ENCODE measurements at regions not wholly inside any gene's neighbourhood (a gene's known extent, or its start where the extent isn't known, plus 50 kb on each side); places are given as distances from the start of the nearest gene placed in this dataset.

GRCh38 chr12:89863968-89864367 lies 155.3 kb upstream of the ATP2B1 start:
- DNase-seq, result peak in 1 of 3 donors; percentile 22
- no peaks in the 10 kb centered on the region for H3K36me3 ChIP-seq (ENCODE audit: control insufficient read depth in 4 of 4, insufficient read depth in 4 of 4, low read length in 4 of 4)
- no peaks in the 10 kb centered on the region for H3K27me3 ChIP-seq (ENCODE audit: control insufficient read depth in 3 of 3, insufficient read depth in 3 of 3, low read length in 2 of 3)
- no peak overlapping the region for H3K4me3 ChIP-seq
- H3K4me1 ChIP-seq (ENCODE audit: control insufficient read depth in 5 of 5, insufficient read depth in 5 of 5, low read length in 5 of 5), result no peaks in the 10 kb centered on the region
- no peak overlapping the region for H3K27ac ChIP-seq (ENCODE audit: low read depth in 1 of 2, low read length in 1 of 2)
- peak; percentile 32 for ATAC-seq (ENCODE audit: insufficient read depth, low FRiP score)
- no peak for TF ChIP-seq CTCF (IDR thresholded peaks at IDR 0.05; ENCODE audit: control extremely low read depth, extremely low read depth)
- no peak overlapping the region for H3K9ac ChIP-seq (ENCODE audit: insufficient read depth in 1 of 2, low read length in 2 of 2)
- no peaks in the 10 kb centered on the region for H3K9me3 ChIP-seq (ENCODE audit: control insufficient read depth in 4 of 4, insufficient read depth in 3 of 4, low read length in 3 of 4)

- Histone ChIP-seq H3K9me3 (ENCODE audit: control insufficient read depth in 4 of 4, insufficient read depth in 3 of 4, low read length in 3 of 4) (no peaks in the 10 kb centered on the region), H3K27me3 (ENCODE audit: control insufficient read depth in 3 of 3, insufficient read depth in 3 of 3, low read length in 2 of 3) (no peaks in the 10 kb centered on the region), H3K27ac (ENCODE audit: low read depth in 1 of 2, low read length in 1 of 2) (peak overlapping the region; percentile 62 to 70), H3K36me3 (ENCODE audit: control insufficient read depth in 4 of 4, insufficient read depth in 4 of 4, low read length in 4 of 4) (no peaks in the 10 kb centered on the region), H3K9ac (ENCODE audit: insufficient read depth in 1 of 2, low read length in 2 of 2) (no peak overlapping the region), H3K4me3 (no peak overlapping the region), H3K4me1 (ENCODE audit: control insufficient read depth in 5 of 5, insufficient read depth in 5 of 5, low read length in 5 of 5) (no peaks in the 10 kb centered on the region)
- TF ChIP-seq CTCF (IDR thresholded peaks at IDR 0.05; ENCODE audit: control extremely low read depth, extremely low read depth), result no peak
- ATAC-seq (ENCODE audit: insufficient read depth, low FRiP score) (no peak), DNase-seq (no peak)
- WGBS, 2 donors, result 71 to 72% methylated on average over 7 of the region's 7 CpGs
Measured at GRCh38 chr12:89863493-89863938, 154.9 kb upstream of the ATP2B1 start.

GRCh38 chr12:89862511-89863445 lies 154.1 kb upstream of the ATP2B1 start:
- no peaks in the 10 kb centered on the region for H3K9me3 ChIP-seq (ENCODE audit: control insufficient read depth in 4 of 4, insufficient read depth in 3 of 4, low read length in 3 of 4)
- H3K9ac ChIP-seq (ENCODE audit: insufficient read depth in 1 of 2, low read length in 2 of 2), result no peak overlapping the region
- peak overlapping the region; percentile 74 to 77 for H3K27ac ChIP-seq (ENCODE audit: low read depth in 1 of 2, low read length in 1 of 2)
- WGBS, 2 donors, result 33 to 45% methylated on average over 7 of the region's 7 CpGs
- H3K4me3 ChIP-seq, result no peak overlapping the region
- no peaks in the 10 kb centered on the region for H3K4me1 ChIP-seq (ENCODE audit: control insufficient read depth in 5 of 5, insufficient read depth in 5 of 5, low read length in 5 of 5)
- no peak for TF ChIP-seq CTCF (IDR thresholded peaks at IDR 0.05; ENCODE audit: control extremely low read depth, extremely low read depth)
- H3K36me3 ChIP-seq (ENCODE audit: control insufficient read depth in 4 of 4, insufficient read depth in 4 of 4, low read length in 4 of 4), result no peaks in the 10 kb centered on the region
- DNase-seq (peak in 2 of 3 donors; percentile 36 to 60), ATAC-seq (ENCODE audit: insufficient read depth, low FRiP score) (peak; percentile 32)
- no peaks in the 10 kb centered on the region for H3K27me3 ChIP-seq (ENCODE audit: control insufficient read depth in 3 of 3, insufficient read depth in 3 of 3, low read length in 2 of 3)

Data from lung (tissue), 11 donors.